ENCODE measurements at regions not wholly inside any gene's neighbourhood (a gene's known extent, or its start where the extent isn't known, plus 50 kb on each side); places are given as distances from the start of the nearest gene placed in this dataset.

DNA sequence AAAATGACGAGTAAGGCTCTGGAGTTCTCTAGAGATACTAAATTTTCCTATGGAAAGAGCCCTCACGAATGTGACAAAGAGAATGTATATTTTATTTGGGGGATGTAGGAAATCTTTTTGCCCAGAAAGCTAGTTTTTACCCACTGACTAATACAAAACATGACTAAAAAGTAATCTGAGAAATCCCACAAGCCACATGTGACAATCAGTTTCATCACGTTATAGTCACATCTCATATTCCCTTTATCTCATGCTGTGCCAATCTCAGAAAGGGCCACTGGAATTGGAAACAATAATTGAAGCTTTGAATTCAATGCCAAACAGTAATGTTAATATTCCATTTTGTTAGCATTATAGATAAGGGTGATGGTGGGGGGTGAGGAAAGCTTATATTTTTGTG lies 509.0 kb upstream of the GOLIM4 start:
- DNase-seq (ENCODE audit: low spot score) = no peak
- Mint-ChIP-seq H3K9me3 (ENCODE audit: low read depth) (no peaks in the 10 kb centered on the region), H3K4me3 (ENCODE audit: unreplicated experiment) (no peak overlapping the region), H3K36me3 (ENCODE audit: low read depth) (no peaks in the 10 kb centered on the region), H3K4me1 (ENCODE audit: low read depth) (peaks cover 7% of the 10 kb centered on the region), H3K27me3 (ENCODE audit: low read depth) (no peaks in the 10 kb centered on the region), H3K27ac (ENCODE audit: unreplicated experiment) (no peak overlapping the region)
- TF ChIP-seq CTCF (IDR thresholded peaks at IDR 0.05) = no peak

DNA sequence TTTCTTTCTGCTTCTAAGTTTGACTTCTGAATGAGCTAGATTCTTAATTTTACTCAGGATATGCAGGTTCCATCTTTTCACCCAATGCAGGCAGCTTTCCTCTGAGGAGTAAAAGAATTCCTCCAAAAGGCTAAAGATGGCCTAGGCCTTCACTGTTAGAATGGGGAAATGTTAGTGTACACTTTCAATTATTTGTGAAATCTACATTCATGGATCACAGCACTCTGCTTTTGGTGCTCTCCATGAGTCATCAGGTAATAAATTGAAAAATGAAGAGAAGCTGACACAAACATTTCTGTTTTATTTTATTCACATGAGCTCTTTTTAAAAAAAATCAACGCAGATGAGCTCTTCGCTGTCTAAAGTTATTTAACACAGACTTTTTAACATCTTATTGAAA lies 502.5 kb upstream of the GOLIM4 start:
- DNase-seq (ENCODE audit: low spot score) = no peak
- no peak for TF ChIP-seq CTCF (IDR thresholded peaks at IDR 0.05)
- H3K4me1 Mint-ChIP-seq (ENCODE audit: low read depth) = peaks cover 9% of the 10 kb centered on the region
- H3K36me3 Mint-ChIP-seq (ENCODE audit: low read depth) = no peaks in the 10 kb centered on the region
- no peaks in the 10 kb centered on the region for H3K9me3 Mint-ChIP-seq (ENCODE audit: low read depth)
- no peak overlapping the region for H3K27ac Mint-ChIP-seq (ENCODE audit: unreplicated experiment)
- no peaks in the 10 kb centered on the region for H3K27me3 Mint-ChIP-seq (ENCODE audit: low read depth)
- H3K4me3 Mint-ChIP-seq (ENCODE audit: unreplicated experiment) = no peak overlapping the region

DNA sequence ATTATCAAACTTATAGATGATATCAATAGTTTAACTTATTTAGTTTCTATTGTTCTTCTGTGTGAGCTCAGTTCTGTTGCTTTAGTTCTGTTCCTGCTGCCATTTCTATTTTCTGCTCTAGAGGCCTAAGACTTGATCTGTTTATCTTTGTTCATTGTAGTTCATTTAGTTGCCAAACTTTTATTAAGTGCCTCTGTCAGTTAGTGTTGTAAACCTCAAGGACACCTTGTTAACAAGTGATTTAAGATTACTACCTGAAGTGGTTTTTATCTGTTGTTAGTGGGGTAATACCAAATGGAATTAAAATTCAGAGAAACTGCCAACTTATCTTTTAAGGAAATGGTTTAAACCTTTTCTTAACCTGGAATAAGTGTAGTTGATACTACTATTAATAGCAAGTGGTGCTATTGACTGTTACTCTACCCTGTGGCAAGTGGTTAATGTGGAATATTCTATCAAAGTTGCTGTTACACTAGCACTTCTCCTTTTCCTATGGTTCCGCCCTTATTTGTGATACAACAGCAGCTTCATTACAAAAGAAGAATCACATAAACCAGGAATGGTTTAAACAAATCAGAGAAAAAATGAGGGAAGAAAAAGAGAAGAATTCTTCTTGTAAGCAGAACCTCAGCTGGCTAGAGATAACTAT lies 500.6 kb upstream of the GOLIM4 start:
- Mint-ChIP-seq H3K36me3 (ENCODE audit: low read depth) (no peaks in the 10 kb centered on the region), H3K27ac (ENCODE audit: unreplicated experiment) (no peak overlapping the region), H3K4me3 (ENCODE audit: unreplicated experiment) (no peak overlapping the region), H3K4me1 (ENCODE audit: low read depth) (peaks cover 9% of the 10 kb centered on the region), H3K9me3 (ENCODE audit: low read depth) (no peaks in the 10 kb centered on the region), H3K27me3 (ENCODE audit: low read depth) (no peaks in the 10 kb centered on the region)
- no peak for TF ChIP-seq CTCF (IDR thresholded peaks at IDR 0.05)
- no peak for DNase-seq (ENCODE audit: low spot score)

GRCh38 chr3:168591587-168591986 lies 495.9 kb upstream of the GOLIM4 start:
- DNase-seq (ENCODE audit: low spot score) = no peak
- Mint-ChIP-seq H3K36me3 (ENCODE audit: low read depth) (no peaks in the 10 kb centered on the region), H3K27ac (ENCODE audit: unreplicated experiment) (no peak overlapping the region), H3K4me1 (ENCODE audit: low read depth) (peaks cover 8% of the 10 kb centered on the region), H3K27me3 (ENCODE audit: low read depth) (no peaks in the 10 kb centered on the region), H3K4me3 (ENCODE audit: unreplicated experiment) (no peak overlapping the region), H3K9me3 (ENCODE audit: low read depth) (peaks cover 2% of the 10 kb centered on the region)
- TF ChIP-seq CTCF (IDR thresholded peaks at IDR 0.05) = no peak

GRCh38 chr3:168589376-168589775 lies 493.7 kb upstream of the GOLIM4 start:
- H3K9me3 Mint-ChIP-seq (ENCODE audit: low read depth) = peaks cover 5% of the 10 kb centered on the region
- TF ChIP-seq CTCF (IDR thresholded peaks at IDR 0.05) = no peak
- H3K27ac Mint-ChIP-seq (ENCODE audit: unreplicated experiment) = no peak overlapping the region
- H3K4me1 Mint-ChIP-seq (ENCODE audit: low read depth) = peaks cover 7% of the 10 kb centered on the region
- H3K27me3 Mint-ChIP-seq (ENCODE audit: low read depth) = no peaks in the 10 kb centered on the region
- no peak overlapping the region for H3K4me3 Mint-ChIP-seq (ENCODE audit: unreplicated experiment)
- H3K36me3 Mint-ChIP-seq (ENCODE audit: low read depth) = no peaks in the 10 kb centered on the region
- no peak for DNase-seq (ENCODE audit: low spot score)
